Stomach (tissue), 8 donors: ENCODE measurements at regions not wholly inside any gene's neighbourhood (a gene's known extent, or its start where the extent isn't known, plus 50 kb on each side); places are given as distances from the start of the nearest gene placed in this dataset.

ENCODE experiments used
- DNase-seq, 2 donors: peaks; one replicate each; pipeline versions ENCODE4 v3.0.0 to v3.0.0-alpha.2; 2013 to 2019
- H3K27ac ChIP-seq, 5 donors: fragments of 200-600 bp in 4 of 5; sonication (generic) in 4 of 5; one replicate each; pipeline ENCODE4 v1.5.1; 2013 to 2019; ENCODE audit warnings: mild to moderate bottlenecking in 1 of 5, moderate library complexity in 1 of 5
- H3K27me3 ChIP-seq, 3 donors: fragments of 200-600 bp; sonication (generic); one replicate each; pipeline ENCODE4 v1.5.1; 2017 to 2019; ENCODE audit warnings: mixed run types in 1 of 3
- H3K36me3 ChIP-seq, 4 donors: fragments of 200-600 bp; sonication (generic); 1 replicate in 3 of 4; 2 replicates in 1 of 4; pipeline ENCODE4 v1.5.1; 2016 to 2019
- H3K4me1 ChIP-seq, 4 donors: fragments of 200-600 bp; sonication (generic); one replicate each; pipeline ENCODE4 v1.5.1; 2016 to 2019
- H3K4me3 ChIP-seq, 4 donors: fragments of 200-600 bp; sonication (generic) in 3 of 4; one replicate each; pipeline ENCODE4 v1.5.1; 2016 to 2019; ENCODE audit warnings: mild to moderate bottlenecking in 1 of 4
- H3K9me3 ChIP-seq, 4 donors: fragments of 200-600 bp; sonication (generic); one replicate each; pipeline ENCODE4 v1.5.1; 2016 to 2019
- EP300 ChIP-seq: sonication (generic); formaldehyde crosslinking; IDR thresholded peaks from one replicate; pipeline ENCODE4 v1.6.1; 2017; ENCODE audit warnings: antibody characterized with exemption
- POLR2A ChIP-seq, 4 donors: fragments of 450-650 bp; IDR thresholded peaks; one replicate each; pipeline ENCODE4 v1.6.1; 2016; ENCODE audit warnings: antibody characterized with exemption in 4 of 4, control low read depth in 2 of 4, mild to moderate bottlenecking in 1 of 4, moderate library complexity in 1 of 4
- POLR2AphosphoS5 ChIP-seq, 3 donors: sonication (generic); formaldehyde crosslinking; IDR thresholded peaks; one replicate each; pipeline ENCODE4 v1.6.1; 2016; ENCODE audit warnings: antibody characterized with exemption in 3 of 3
- whole genome bisulfite sequencing, 5 donors: extraction: QIAGEN DNeasy Blood & Tissue Kit in 3 of 5; methylation state at CpG; one replicate each; pipeline versions ENCODE4 v1.1.5 to v1.1.7; 2013 to 2018; 5-methylcytosine and 5-hydroxymethylcytosine counted together
- intact Hi-C: fragments of 100-400 bp; cut with DNase I; formaldehyde crosslinking; loops from one replicate; pipeline ENCODE4 v1.15.1; 2023; ENCODE audit warnings: low total_unique reads
- TF ChIP-seq, protein P1 (sequence below), 7 experiments: fragments of 450-650 bp in 4 of 7; fragments of 200-600 bp in 3 of 7; sonication (generic) in 3 of 7; IDR thresholded peaks; one replicate each; pipeline ENCODE4 v1.5.1; 2016 to 2019; ENCODE audit warnings: antibody characterized with exemption in 7 of 7, control low read depth in 2 of 7, mild to moderate bottlenecking in 1 of 7
- donor health status: healthy with polysubstance abuse.
- donor health status: Bipolar disorder and iron deficiency.
- donor health status: healthy.

GRCh38 chr4:24078347-24078962 lies 188.6 kb upstream of the PPARGC1A start:
- intact Hi-C loops = no loop called here
- Histone ChIP-seq H3K4me1 (no peaks in the 10 kb centered on the region), H3K27me3 (no peaks in the 10 kb centered on the region), H3K4me3 (no peak overlapping the region), H3K36me3 (no peaks in the 10 kb centered on the region), H3K9me3 (no peaks in the 10 kb centered on the region), H3K27ac (no peak overlapping the region)
- TF ChIP-seq POLR2A (IDR thresholded peaks at IDR 0.05) (no peak), EP300 (no peak), POLR2AphosphoS5 (IDR thresholded peaks at IDR 0.05) (no peak)
- TF ChIP-seq, protein P1, sequence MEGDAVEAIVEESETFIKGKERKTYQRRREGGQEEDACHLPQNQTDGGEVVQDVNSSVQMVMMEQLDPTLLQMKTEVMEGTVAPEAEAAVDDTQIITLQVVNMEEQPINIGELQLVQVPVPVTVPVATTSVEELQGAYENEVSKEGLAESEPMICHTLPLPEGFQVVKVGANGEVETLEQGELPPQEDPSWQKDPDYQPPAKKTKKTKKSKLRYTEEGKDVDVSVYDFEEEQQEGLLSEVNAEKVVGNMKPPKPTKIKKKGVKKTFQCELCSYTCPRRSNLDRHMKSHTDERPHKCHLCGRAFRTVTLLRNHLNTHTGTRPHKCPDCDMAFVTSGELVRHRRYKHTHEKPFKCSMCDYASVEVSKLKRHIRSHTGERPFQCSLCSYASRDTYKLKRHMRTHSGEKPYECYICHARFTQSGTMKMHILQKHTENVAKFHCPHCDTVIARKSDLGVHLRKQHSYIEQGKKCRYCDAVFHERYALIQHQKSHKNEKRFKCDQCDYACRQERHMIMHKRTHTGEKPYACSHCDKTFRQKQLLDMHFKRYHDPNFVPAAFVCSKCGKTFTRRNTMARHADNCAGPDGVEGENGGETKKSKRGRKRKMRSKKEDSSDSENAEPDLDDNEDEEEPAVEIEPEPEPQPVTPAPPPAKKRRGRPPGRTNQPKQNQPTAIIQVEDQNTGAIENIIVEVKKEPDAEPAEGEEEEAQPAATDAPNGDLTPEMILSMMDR (IDR thresholded peaks at IDR 0.05) = no peak
- no peak for DNase-seq
- WGBS, 5 donors = 86 to 89% (median 88%) methylated on average over 2 of the region's 2 CpGs

DNA sequence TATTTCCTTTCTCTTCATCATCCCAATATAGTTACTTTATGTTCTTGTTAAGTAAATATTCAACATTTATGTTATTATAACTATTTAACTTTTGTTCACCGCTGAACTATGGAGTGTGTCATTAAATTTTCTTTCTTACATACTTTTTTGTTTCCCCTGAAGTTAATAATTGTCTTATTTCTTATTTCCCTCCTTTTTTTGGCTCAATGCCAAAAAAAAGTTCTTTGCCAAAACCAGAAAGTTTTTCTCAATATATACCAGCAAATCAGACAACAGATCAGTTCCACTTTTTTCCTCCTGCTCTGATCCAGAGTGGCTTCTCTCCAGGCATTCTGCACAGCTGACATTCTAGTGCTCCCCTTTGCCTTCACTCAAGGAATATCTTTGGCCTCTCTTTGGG lies 187.0 kb upstream of the PPARGC1A start:
- Histone ChIP-seq H3K27me3 (no peaks in the 10 kb centered on the region), H3K4me1 (no peaks in the 10 kb centered on the region), H3K4me3 (no peak overlapping the region), H3K27ac (no peak overlapping the region), H3K9me3 (no peaks in the 10 kb centered on the region), H3K36me3 (no peaks in the 10 kb centered on the region)
- TF ChIP-seq, protein P1 (IDR thresholded peaks at IDR 0.05) = no peak
- DNase-seq = no peak
- intact Hi-C loops = no loop called here
- WGBS, 5 donors = 36 to 53% (median 48%) methylated on average over 1 of the region's 1 CpG

DNA sequence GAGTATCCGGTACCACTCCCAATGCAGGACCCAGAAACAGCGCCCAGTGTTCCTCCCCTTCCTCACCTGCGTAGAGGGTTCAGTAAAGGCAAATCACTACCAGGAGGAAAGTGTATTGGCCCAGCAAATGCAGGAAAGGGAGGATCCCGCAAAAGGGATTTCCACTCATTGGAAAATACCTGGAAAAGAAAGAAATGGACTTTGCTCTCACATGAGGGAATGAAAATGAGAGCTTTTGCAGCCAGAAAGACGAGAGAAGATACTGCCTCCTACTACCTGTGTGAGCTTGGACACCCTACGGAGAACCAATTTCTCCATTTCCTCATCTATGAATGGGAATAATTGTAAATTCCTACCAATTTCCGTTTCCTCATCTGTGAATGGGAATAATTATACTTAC lies 184.1 kb upstream of the PPARGC1A start:
- no peak overlapping the region for H3K27ac ChIP-seq
- TF ChIP-seq POLR2A (IDR thresholded peaks at IDR 0.05) (no peak), EP300 (no peak), POLR2AphosphoS5 (IDR thresholded peaks at IDR 0.05) (no peak)
- TF ChIP-seq, protein P1 (IDR thresholded peaks at IDR 0.05) = no peak
- H3K27me3 ChIP-seq = no peaks in the 10 kb centered on the region
- intact Hi-C loops = no loop called here
- no peaks in the 10 kb centered on the region for H3K4me1 ChIP-seq
- no peaks in the 10 kb centered on the region for H3K36me3 ChIP-seq
- no peaks in the 10 kb centered on the region for H3K9me3 ChIP-seq
- DNase-seq = no peak
- 84 to 88% (median 87%) methylated on average over 7 of the region's 7 CpGs for WGBS, 5 donors
- no peak overlapping the region for H3K4me3 ChIP-seq

- H3K4me1 ChIP-seq = no peaks in the 10 kb centered on the region
- H3K27me3 ChIP-seq = no peaks in the 10 kb centered on the region
- intact Hi-C loops = no loop called here
- H3K4me3 ChIP-seq = no peak overlapping the region
- no peaks in the 10 kb centered on the region for H3K36me3 ChIP-seq
- WGBS, 5 donors = 74 to 90% (median 81%) methylated on average over 2 of the region's 2 CpGs
- no peak for TF ChIP-seq POLR2AphosphoS5 (IDR thresholded peaks at IDR 0.05)
- no peaks in the 10 kb centered on the region for H3K9me3 ChIP-seq
- no peak overlapping the region for H3K27ac ChIP-seq
- no peak for DNase-seq
Observed at GRCh38 chr4:24071612-24072372, 181.9 kb upstream of the PPARGC1A start.

DNA sequence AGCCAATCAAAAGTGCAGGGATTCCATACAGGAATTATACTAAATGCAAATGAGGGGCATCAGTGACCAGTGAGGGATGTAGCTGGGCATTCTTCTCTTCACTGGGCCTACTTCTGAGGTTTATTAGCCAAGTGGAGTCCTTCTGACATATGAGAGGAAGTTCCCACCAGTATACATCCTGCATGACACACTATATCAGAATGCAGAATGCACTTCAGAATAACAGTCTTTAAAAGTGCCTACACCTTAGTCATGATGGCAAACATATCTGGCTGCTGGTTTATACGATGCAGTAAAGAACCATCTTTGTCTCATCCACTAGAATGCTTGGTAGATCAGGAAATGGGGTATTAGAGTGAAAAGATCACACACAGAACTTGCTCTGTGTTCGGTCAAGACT lies 180.3 kb upstream of the PPARGC1A start:
- 79 to 90% (median 82%) methylated on average over 2 of the region's 2 CpGs for WGBS, 5 donors
- Histone ChIP-seq H3K27me3 (no peaks in the 10 kb centered on the region), H3K4me1 (no peaks in the 10 kb centered on the region), H3K36me3 (no peaks in the 10 kb centered on the region), H3K9me3 (no peaks in the 10 kb centered on the region), H3K4me3 (no peak overlapping the region), H3K27ac (no peak overlapping the region)
- intact Hi-C loops = no loop called here
- TF ChIP-seq, protein P1 (IDR thresholded peaks at IDR 0.05) = no peak
- no peak for TF ChIP-seq POLR2AphosphoS5 (IDR thresholded peaks at IDR 0.05)
- no peak for TF ChIP-seq EP300
- no peak for TF ChIP-seq POLR2A (IDR thresholded peaks at IDR 0.05)
- no peak for DNase-seq
